ENCODE measurements at regions not wholly inside any gene's neighbourhood (a gene's known extent, or its start where the extent isn't known, plus 50 kb on each side); places are given as distances from the start of the nearest gene placed in this dataset.

GRCh38 chr2:161533218-161533617 is 91.0 kb upstream of the SLC4A10 start:
- TF ChIP-seq EZH2phosphoT487 (IDR thresholded peaks at IDR 0.05; ENCODE audit: insufficient read depth, low read depth) (no peak), EZH2 (IDR thresholded peaks at IDR 0.05; ENCODE audit: insufficient read depth, poor library complexity, severe bottlenecking) (no peak)
